Left lung (tissue), 4 donors: ENCODE measurements at regions not wholly inside any gene's neighbourhood (a gene's known extent, or its start where the extent isn't known, plus 50 kb on each side); places are given as distances from the start of the nearest gene placed in this dataset.

ENCODE experiments used
- ATAC-seq: fragments of 200-7000 bp; cut with Tn5 transposase; one replicate; pipeline ENCODE4 v1.9.1; 2020; ENCODE audit warnings: moderate library complexity
- DNase-seq, 4 donors: peaks; one replicate each; pipeline ENCODE4 v3.0.0-alpha.2; 2013 to 2020
- H3K27ac ChIP-seq, 2 donors: fragments of 200-600 bp; sonication (generic) in 1 of 2; one replicate each; pipeline versions ENCODE4 v1.5.0 to v1.8.0; 2020 to 2021
- H3K27me3 ChIP-seq, 2 donors: fragments of 200-600 bp; sonication (generic) in 1 of 2; one replicate each; pipeline versions ENCODE4 v1.5.0 to v1.8.0; 2020 to 2021
- H3K36me3 ChIP-seq, 2 donors: fragments of 200-600 bp; sonication (generic) in 1 of 2; one replicate each; pipeline versions ENCODE4 v1.5.0 to v1.8.0; 2020 to 2021
- H3K4me1 ChIP-seq, 2 donors: fragments of 200-600 bp; one replicate each; pipeline ENCODE4 v1.8.0; 2021
- H3K4me3 ChIP-seq, 2 donors: fragments of 200-600 bp; sonication (generic) in 1 of 2; one replicate each; pipeline versions ENCODE4 v1.5.0 to v1.8.0; 2020 to 2021; ENCODE audit warnings: mild to moderate bottlenecking in 1 of 2
- H3K9me3 ChIP-seq, 2 donors: fragments of 200-600 bp; sonication (generic) in 1 of 2; one replicate each; pipeline versions ENCODE4 v1.5.0 to v1.8.0; 2020 to 2021
- CTCF ChIP-seq, 2 donors: fragments of 200-600 bp; sonication (generic) in 1 of 2; IDR thresholded peaks; one replicate each; pipeline versions ENCODE4 v1.5.0 to v1.8.0; 2021; ENCODE audit warnings: antibody characterized with exemption in 2 of 2
- intact Hi-C, 2 donors: fragments of 100-400 bp; cut with DNase I; formaldehyde crosslinking; loops; one replicate each; pipeline versions ENCODE4 v1.11.2 to v1.14.2; 2022
- donor health status: DM: no; HTN: yes; CAD: no.
- donor health status: DM: no; HTN: no; CAD: no.

DNA sequence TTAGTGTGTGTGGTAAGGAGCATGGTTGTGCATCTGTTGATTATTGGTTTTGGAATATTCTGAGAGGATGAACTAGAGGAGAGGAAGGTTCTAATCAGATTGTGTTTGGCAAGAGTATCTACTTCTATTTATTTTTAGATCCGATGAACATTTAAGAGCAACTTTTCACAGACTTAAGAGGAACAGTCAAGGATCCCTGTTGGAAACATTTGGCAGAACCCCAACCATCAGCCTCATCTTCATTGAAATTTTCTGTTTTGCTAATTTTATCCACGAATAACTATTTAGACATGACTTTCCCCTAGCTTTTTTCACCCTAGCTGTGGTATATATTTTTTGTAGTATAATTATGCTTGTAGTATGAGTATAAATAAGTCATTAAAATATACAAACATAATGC lies 868.5 kb downstream of the MAT2B start:
- DNase-seq (no peak), ATAC-seq (no peak)
- no peak overlapping the region for H3K27ac ChIP-seq
- H3K27me3 ChIP-seq, result no peaks in the 10 kb centered on the region
- H3K4me3 ChIP-seq, result no peak overlapping the region
- no peaks in the 10 kb centered on the region for H3K9me3 ChIP-seq
- H3K4me1 ChIP-seq, result no peaks in the 10 kb centered on the region
- no peaks in the 10 kb centered on the region for H3K36me3 ChIP-seq
- TF ChIP-seq CTCF (IDR thresholded peaks at IDR 0.05), result no peak
- intact Hi-C loops, result no loop called here

DNA sequence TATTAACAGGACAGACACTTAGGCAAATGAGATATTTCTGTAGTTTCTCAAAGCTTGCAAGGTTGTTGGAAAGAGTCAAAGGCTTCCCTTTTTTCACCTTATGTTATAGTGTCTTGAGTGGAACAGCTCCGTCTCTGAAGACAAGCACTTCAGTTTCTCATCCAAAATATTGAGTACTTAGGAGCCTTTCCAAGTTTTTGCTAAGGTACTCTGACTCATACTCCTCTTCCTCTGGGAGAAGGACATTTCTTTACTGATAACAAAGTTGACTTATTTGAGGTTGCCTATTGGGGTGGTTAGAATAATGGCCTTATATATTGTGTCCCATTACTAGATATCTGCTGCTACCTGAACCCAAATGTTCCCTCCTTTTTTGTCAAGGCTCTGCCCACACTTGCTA lies 869.6 kb downstream of the MAT2B start:
- peak; percentile 74 for ATAC-seq
- no peaks in the 10 kb centered on the region for H3K27me3 ChIP-seq
- DNase-seq, result no peak
- H3K9me3 ChIP-seq, result no peaks in the 10 kb centered on the region
- intact Hi-C loops, result no loop called here
- no peak for TF ChIP-seq CTCF (IDR thresholded peaks at IDR 0.05)
- no peaks in the 10 kb centered on the region for H3K4me1 ChIP-seq
- no peak overlapping the region for H3K4me3 ChIP-seq
- H3K36me3 ChIP-seq, result no peaks in the 10 kb centered on the region
- H3K27ac ChIP-seq, result no peak overlapping the region

DNA sequence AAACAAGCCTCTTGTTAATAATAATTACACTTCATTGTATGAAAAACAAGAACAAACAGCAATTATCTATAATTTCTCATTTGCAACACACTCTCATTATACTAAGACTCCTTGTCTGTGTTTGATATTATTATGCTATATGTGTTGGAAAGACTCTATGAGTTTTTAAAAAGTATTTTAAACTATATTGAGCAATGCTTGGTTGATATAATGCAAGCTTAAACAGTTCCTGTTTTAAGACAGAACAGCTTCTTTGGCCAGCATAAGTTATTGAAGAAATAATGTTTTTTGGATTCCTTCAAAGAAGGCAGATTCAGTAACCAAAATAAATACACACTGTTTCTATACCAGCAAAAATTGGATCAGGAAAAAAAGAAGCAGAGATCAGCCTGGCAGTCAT lies 871.4 kb downstream of the MAT2B start:
- Histone ChIP-seq H3K36me3 (no peaks in the 10 kb centered on the region), H3K4me1 (no peaks in the 10 kb centered on the region), H3K27ac (no peak overlapping the region), H3K9me3 (no peaks in the 10 kb centered on the region), H3K27me3 (no peaks in the 10 kb centered on the region), H3K4me3 (no peak overlapping the region)
- TF ChIP-seq CTCF (IDR thresholded peaks at IDR 0.05), result no peak
- DNase-seq, result peak in 1 of 4 donors; percentile 24
- intact Hi-C loops, result no loop called here
- ATAC-seq, result no peak

GRCh38 chr5:164377746-164378145 lies 872.3 kb downstream of the MAT2B start:
- no peak overlapping the region for H3K27ac ChIP-seq
- DNase-seq (peak in 1 of 4 donors; percentile 10), ATAC-seq (peak; percentile 85)
- H3K9me3 ChIP-seq, result peaks cover 0 to 8% of the 10 kb centered on the region in 2 donors
- H3K4me3 ChIP-seq, result no peak overlapping the region
- H3K4me1 ChIP-seq, result no peaks in the 10 kb centered on the region
- no peaks in the 10 kb centered on the region for H3K27me3 ChIP-seq
- no peak for TF ChIP-seq CTCF (IDR thresholded peaks at IDR 0.05)
- intact Hi-C loops, result no loop called here
- no peaks in the 10 kb centered on the region for H3K36me3 ChIP-seq

- no peak for DNase-seq
- ATAC-seq, result no peak
- Histone ChIP-seq H3K27me3 (no peaks in the 10 kb centered on the region), H3K4me3 (no peak overlapping the region), H3K4me1 (no peaks in the 10 kb centered on the region), H3K27ac (no peak overlapping the region), H3K9me3 (peaks cover 0 to 32% of the 10 kb centered on the region in 2 donors), H3K36me3 (no peaks in the 10 kb centered on the region)
- TF ChIP-seq CTCF (IDR thresholded peaks at IDR 0.05), result no peak
- intact Hi-C loops, result no loop called here
Measured at GRCh38 chr5:164383662-164384061, 878.2 kb downstream of the MAT2B start.
